Superior temporal gyrus (tissue), 1 donor: ENCODE measurements at regions not wholly inside any gene's neighbourhood (a gene's known extent, or its start where the extent isn't known, plus 50 kb on each side); places are given as distances from the start of the nearest gene placed in this dataset.
"Not testable (repeated sequence)": the region's sequence is repeated elsewhere in the genome, so short reads cannot be mapped to it uniquely, and the experiment has no call there.

Experiments used
- DNase-seq: peaks from one replicate; pipeline ENCODE4 v3.0.0-alpha.2; 2016; ENCODE audit errors: extremely low spot score

GRCh38 chr9:17846948-17847655, 268.2 kb downstream of the SH3GL2 start:
- DNase-seq, result no peak

GRCh38 chr9:17847908-17848307, 269.0 kb downstream of the SH3GL2 start:
- no peak for DNase-seq

- no peak for DNase-seq
Measured at GRCh38 chr9:17852108-17852507, 273.2 kb downstream of the SH3GL2 start.

GRCh38 chr9:17854487-17854886, 275.6 kb downstream of the SH3GL2 start:
- no peak for DNase-seq

- DNase-seq, result no peak
Measured at GRCh38 chr9:17856995-17857394, 278.1 kb downstream of the SH3GL2 start.

GRCh38 chr9:17859228-17859627, 280.4 kb downstream of the SH3GL2 start:
- DNase-seq, result no peak

- no peak for DNase-seq
Measured at GRCh38 chr9:17859987-17860386, 281.1 kb downstream of the SH3GL2 start.

- no peak for DNase-seq
Measured at GRCh38 chr9:17862101-17862500, 283.2 kb downstream of the SH3GL2 start.

GRCh38 chr9:17862629-17863028, 283.8 kb downstream of the SH3GL2 start:
- DNase-seq, result no peak

- DNase-seq, result no peak
Measured at GRCh38 chr9:17863213-17863883, 284.5 kb downstream of the SH3GL2 start.

- DNase-seq, result no peak
Measured at GRCh38 chr9:17863924-17864323, 285.1 kb downstream of the SH3GL2 start.

- no peak for DNase-seq
Measured at GRCh38 chr9:17864951-17865350, 286.1 kb downstream of the SH3GL2 start.

GRCh38 chr9:17865881-17866280, 287.0 kb downstream of the SH3GL2 start:
- no peak for DNase-seq

GRCh38 chr9:17870722-17871121, 291.9 kb downstream of the SH3GL2 start:
- DNase-seq, result no peak

- no peak for DNase-seq
Measured at GRCh38 chr9:17871213-17871890, 292.5 kb downstream of the SH3GL2 start.

GRCh38 chr9:17875886-17876285, 297.0 kb downstream of the SH3GL2 start:
- DNase-seq, result no peak

- no peak for DNase-seq
Measured at GRCh38 chr9:17876687-17877086, 297.8 kb downstream of the SH3GL2 start.

- DNase-seq, result no peak
Measured at GRCh38 chr9:17878810-17879370, 300.0 kb downstream of the SH3GL2 start.

GRCh38 chr9:17881371-17881770, 302.5 kb downstream of the SH3GL2 start:
- DNase-seq, result no peak

- DNase-seq, result no peak
Measured at GRCh38 chr9:17882688-17883594, 304.1 kb downstream of the SH3GL2 start.

- no peak for DNase-seq
Measured at GRCh38 chr9:17888066-17888465, 309.2 kb downstream of the SH3GL2 start.

GRCh38 chr9:17888964-17889363, 310.1 kb downstream of the SH3GL2 start:
- not testable (repeated sequence) for DNase-seq
